ENCODE measurements at regions not wholly inside any gene's neighbourhood (a gene's known extent, or its start where the extent isn't known, plus 50 kb on each side); places are given as distances from the start of the nearest gene placed in this dataset.
"Not testable (repeated sequence)": the region's sequence is repeated elsewhere in the genome, so short reads cannot be mapped to it uniquely, and the experiment has no call there.

DNA sequence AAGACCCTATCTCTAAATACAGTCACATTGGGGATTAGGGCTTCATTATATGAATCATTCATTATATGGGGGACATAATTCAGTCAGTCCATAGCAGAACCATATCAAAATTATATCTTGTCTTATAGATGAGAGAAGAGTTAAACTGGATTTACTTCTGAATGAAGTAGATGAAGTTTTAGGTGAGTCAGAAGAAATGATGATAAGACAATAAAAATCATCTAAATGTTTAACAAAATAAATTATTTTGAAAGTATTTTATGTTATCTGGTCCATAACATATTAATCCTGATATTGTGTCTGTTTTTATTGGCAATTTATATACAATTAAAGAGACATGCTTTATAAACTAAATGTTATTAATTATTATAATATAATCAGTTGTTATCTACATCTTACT, 76.9 kb upstream of the EFCAB3 start:
- intact Hi-C loops (cut with DNase I), result no loop called here
- Histone ChIP-seq H3K27ac (no peak overlapping the region), H3K27me3 (ENCODE audit: insufficient read depth in 3 of 3, low read length in 2 of 3) (peaks cover 0 to 3% (median 0%) of the 10 kb centered on the region in 3 donors), H3K4me3 (no peak overlapping the region), H3K9me3 (no peaks in the 10 kb centered on the region), H3K36me3 (ENCODE audit: insufficient read depth in 1 of 2, low read depth in 1 of 2) (no peaks in the 10 kb centered on the region), H3K4me1 (no peaks in the 10 kb centered on the region)
- TF ChIP-seq, protein P1, sequence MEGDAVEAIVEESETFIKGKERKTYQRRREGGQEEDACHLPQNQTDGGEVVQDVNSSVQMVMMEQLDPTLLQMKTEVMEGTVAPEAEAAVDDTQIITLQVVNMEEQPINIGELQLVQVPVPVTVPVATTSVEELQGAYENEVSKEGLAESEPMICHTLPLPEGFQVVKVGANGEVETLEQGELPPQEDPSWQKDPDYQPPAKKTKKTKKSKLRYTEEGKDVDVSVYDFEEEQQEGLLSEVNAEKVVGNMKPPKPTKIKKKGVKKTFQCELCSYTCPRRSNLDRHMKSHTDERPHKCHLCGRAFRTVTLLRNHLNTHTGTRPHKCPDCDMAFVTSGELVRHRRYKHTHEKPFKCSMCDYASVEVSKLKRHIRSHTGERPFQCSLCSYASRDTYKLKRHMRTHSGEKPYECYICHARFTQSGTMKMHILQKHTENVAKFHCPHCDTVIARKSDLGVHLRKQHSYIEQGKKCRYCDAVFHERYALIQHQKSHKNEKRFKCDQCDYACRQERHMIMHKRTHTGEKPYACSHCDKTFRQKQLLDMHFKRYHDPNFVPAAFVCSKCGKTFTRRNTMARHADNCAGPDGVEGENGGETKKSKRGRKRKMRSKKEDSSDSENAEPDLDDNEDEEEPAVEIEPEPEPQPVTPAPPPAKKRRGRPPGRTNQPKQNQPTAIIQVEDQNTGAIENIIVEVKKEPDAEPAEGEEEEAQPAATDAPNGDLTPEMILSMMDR (IDR thresholded peaks at IDR 0.05), result no peak
- DNase-seq (no peak), ATAC-seq (no peak)

DNA sequence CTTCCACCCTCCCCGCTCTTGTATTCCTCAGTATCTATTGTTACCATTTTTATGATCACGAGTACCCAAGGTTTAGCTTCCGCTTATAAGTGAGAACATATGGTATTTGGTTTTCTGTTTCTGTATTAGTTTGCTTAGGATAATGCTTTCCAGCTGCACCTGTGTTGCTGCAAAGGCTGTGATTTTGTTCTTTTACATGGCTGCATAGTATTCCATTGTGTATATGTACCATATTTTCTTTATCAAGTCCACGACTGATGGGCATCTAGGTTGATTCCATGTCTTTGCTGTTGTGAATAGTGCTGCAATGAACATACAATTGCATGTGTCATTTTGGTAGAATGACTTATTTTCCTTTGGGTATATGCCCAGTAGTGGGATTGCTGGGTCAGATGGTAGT, 79.7 kb upstream of the EFCAB3 start:
- no peaks in the 10 kb centered on the region for H3K4me1 ChIP-seq
- intact Hi-C loops (cut with DNase I), result no loop called here
- no peaks in the 10 kb centered on the region for H3K36me3 ChIP-seq (ENCODE audit: insufficient read depth in 1 of 2, low read depth in 1 of 2)
- WGBS, 3 donors, result 83 to 85% (median 84%) methylated on average over 4 of the region's 4 CpGs
- H3K4me3 ChIP-seq, result no peak overlapping the region
- DNase-seq (no peak), ATAC-seq (no peak)
- H3K27ac ChIP-seq, result no peak overlapping the region
- H3K9me3 ChIP-seq, result no peaks in the 10 kb centered on the region
- TF ChIP-seq, protein P1 (IDR thresholded peaks at IDR 0.05), result no peak
- no peaks in the 10 kb centered on the region for H3K27me3 ChIP-seq (ENCODE audit: insufficient read depth in 3 of 3, low read length in 2 of 3)

DNA sequence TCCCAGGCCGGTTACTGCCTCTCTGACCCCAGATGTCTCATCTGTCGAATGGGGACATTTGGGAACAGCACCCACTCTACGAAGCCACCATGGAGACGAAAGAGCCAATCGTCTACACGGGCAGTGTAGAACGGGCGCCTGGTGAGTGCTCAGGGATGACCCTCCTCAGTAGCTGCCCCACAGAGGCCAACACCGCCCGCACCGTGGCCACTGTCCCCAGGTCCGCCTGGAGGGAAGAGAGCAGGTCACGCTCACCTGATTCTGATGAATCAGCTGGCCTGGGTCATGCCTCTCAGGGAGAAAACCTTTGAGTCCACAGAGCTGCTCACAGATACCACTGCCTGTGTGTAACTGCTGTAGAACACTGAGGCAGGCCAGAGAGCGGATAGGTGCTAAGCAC, 105.1 kb upstream of the EFCAB3 start:
- H3K4me3 ChIP-seq; H3K27me3 ChIP-seq (ENCODE audit: insufficient read depth in 3 of 3, low read length in 2 of 3); H3K4me1 ChIP-seq; ATAC-seq; H3K27ac ChIP-seq; H3K9me3 ChIP-seq; H3K36me3 ChIP-seq (ENCODE audit: insufficient read depth in 1 of 2, low read depth in 1 of 2); DNase-seq; intact Hi-C loops (cut with DNase I): not testable (repeated sequence)
- 92 to 96% (median 95%) methylated on average over 9 to 14 of the region's 14 CpGs for WGBS, 3 donors

DNA sequence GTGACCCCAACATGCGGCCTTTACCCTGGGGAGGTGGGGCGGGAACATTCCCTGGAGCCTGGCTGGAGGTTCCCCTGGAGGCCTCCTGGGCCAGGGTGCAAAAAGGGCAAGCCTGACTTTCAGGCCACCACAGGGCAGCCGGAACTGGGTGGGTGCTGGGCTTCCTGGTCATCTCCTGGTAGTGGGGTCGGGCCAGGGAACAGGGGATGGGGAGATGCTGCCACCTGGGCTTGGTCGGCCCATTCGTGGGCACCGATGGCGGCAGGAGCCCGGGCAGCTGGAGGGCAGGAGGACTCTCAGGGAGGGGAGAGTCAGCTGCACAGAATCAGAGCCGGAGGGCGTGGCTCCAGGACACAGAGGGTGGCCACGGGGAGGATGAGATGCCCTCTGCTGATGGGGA, 112.0 kb upstream of the EFCAB3 start:
- DNase-seq; H3K4me3 ChIP-seq; H3K36me3 ChIP-seq (ENCODE audit: insufficient read depth in 1 of 2, low read depth in 1 of 2); ATAC-seq; H3K27ac ChIP-seq; H3K9me3 ChIP-seq; H3K4me1 ChIP-seq; H3K27me3 ChIP-seq (ENCODE audit: insufficient read depth in 3 of 3, low read length in 2 of 3); intact Hi-C loops (cut with DNase I): not testable (repeated sequence)
- 80 to 87% (median 86%) methylated on average over 1 to 8 of the region's 12 CpGs for WGBS, 3 donors

DNA sequence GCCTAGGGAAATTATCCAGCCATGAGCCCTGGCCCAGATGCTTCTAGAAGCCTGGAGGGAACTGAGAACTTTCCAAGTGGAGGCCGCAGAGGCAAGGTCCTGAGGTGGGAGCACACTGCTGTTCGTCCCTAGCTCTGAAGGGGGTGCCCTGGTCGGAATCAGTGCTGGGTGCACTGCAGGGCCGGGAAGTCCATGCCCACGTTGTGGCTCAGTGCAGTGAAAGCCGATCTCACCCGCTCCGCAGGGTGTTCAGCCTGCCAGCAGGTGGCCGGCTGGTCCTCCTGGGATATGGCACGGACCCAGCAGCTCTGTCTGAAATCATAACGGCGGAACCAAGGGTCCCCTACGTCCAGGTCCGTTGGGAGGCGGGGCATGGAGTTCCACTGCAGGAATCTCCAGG, 115.4 kb upstream of the EFCAB3 start:
- DNase-seq; intact Hi-C loops (cut with DNase I): not testable (repeated sequence)
- WGBS, 3 donors, result 28 to 83% methylated on average over 2 to 3 of the region's 15 CpGs; no CpG with 5 or more reads in 1 of the 3 donors

DNA sequence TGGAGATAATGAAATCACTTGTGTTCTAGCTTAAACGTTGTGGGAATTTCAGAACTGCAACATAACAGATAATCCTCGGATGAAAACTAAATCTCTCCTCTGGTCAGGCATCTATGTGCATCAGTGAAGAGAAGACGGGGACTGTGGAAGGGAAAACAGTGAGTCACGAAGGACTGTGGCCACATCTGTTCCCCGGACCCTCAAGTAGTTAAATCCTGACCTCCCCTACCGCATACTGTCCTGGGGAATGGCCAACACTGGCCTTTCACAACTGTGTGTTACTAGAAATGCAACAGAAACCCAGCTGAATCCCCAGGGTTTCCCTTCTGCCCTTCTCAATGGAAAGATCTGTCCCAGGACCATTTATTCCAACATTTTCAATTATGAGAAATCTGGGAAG, 124.6 kb upstream of the EFCAB3 start:
- H3K27ac ChIP-seq; H3K9me3 ChIP-seq; intact Hi-C loops (cut with DNase I); DNase-seq; H3K27me3 ChIP-seq (ENCODE audit: insufficient read depth in 3 of 3, low read length in 2 of 3); H3K4me3 ChIP-seq; H3K36me3 ChIP-seq (ENCODE audit: insufficient read depth in 1 of 2, low read depth in 1 of 2); ATAC-seq; H3K4me1 ChIP-seq: not testable (repeated sequence)
- 29 to 33% (median 33%) methylated on average over 6 of the region's 6 CpGs for WGBS, 3 donors

More for the DNA sequence above, 115.4 kb upstream of the EFCAB3 start:
- not testable (repeated sequence) for H3K27me3 ChIP-seq (ENCODE audit: insufficient read depth in 3 of 3, low read length in 2 of 3); H3K27ac ChIP-seq; H3K4me3 ChIP-seq; ATAC-seq; H3K4me1 ChIP-seq; H3K9me3 ChIP-seq; H3K36me3 ChIP-seq (ENCODE audit: insufficient read depth in 1 of 2, low read depth in 1 of 2)

DNA sequence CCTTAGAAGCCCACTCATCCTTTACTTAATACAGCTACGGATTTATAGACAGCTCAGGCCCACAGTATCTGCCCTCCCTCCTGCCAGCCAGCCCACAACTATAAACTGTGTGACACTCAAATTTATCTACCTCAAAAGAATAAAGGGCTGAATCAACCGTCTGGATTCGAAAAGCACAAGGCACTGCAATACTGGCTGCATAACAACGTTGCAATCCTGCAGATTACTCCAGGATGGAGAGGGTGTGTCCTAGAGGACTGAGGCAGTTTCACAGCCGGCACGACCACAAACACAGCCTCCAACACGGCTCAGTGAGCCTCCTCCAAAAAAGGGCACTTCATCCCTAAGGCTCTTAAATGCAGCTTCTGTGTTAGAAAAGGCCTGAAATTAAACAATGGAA, 138.3 kb upstream of the EFCAB3 start:
- WGBS, 3 donors, result 17 to 19% (median 18%) methylated on average over 7 of the region's 7 CpGs
- ATAC-seq; H3K36me3 ChIP-seq (ENCODE audit: insufficient read depth in 1 of 2, low read depth in 1 of 2); intact Hi-C loops (cut with DNase I); H3K4me1 ChIP-seq; H3K4me3 ChIP-seq; H3K9me3 ChIP-seq; H3K27ac ChIP-seq; H3K27me3 ChIP-seq (ENCODE audit: insufficient read depth in 3 of 3, low read length in 2 of 3); DNase-seq: not testable (repeated sequence)

DNA sequence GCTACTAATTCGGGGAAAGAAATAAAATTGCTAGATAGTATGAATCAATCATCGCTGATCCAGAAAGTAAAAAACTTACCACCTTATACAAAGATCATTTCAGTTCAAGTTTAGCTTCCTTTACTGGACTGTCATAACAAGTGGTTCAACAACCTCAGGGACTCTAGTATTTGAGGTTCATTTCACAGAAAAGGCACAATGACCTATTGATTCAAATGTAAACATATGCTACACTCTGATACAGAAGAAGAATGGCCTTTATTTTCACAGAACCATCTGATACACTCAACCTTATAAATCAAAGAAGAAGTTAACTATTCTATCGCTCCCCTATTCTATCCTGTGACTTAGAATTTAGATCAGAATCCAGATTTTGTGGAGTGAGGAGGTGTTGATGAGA, 140.8 kb upstream of the EFCAB3 start:
- H3K27me3 ChIP-seq (ENCODE audit: insufficient read depth in 3 of 3, low read length in 2 of 3); ATAC-seq; H3K4me1 ChIP-seq; H3K9me3 ChIP-seq; intact Hi-C loops (cut with DNase I); DNase-seq; H3K27ac ChIP-seq; H3K36me3 ChIP-seq (ENCODE audit: insufficient read depth in 1 of 2, low read depth in 1 of 2); H3K4me3 ChIP-seq: not testable (repeated sequence)
- 84 to 88% (median 85%) methylated on average over 3 of the region's 3 CpGs for WGBS, 3 donors

DNA sequence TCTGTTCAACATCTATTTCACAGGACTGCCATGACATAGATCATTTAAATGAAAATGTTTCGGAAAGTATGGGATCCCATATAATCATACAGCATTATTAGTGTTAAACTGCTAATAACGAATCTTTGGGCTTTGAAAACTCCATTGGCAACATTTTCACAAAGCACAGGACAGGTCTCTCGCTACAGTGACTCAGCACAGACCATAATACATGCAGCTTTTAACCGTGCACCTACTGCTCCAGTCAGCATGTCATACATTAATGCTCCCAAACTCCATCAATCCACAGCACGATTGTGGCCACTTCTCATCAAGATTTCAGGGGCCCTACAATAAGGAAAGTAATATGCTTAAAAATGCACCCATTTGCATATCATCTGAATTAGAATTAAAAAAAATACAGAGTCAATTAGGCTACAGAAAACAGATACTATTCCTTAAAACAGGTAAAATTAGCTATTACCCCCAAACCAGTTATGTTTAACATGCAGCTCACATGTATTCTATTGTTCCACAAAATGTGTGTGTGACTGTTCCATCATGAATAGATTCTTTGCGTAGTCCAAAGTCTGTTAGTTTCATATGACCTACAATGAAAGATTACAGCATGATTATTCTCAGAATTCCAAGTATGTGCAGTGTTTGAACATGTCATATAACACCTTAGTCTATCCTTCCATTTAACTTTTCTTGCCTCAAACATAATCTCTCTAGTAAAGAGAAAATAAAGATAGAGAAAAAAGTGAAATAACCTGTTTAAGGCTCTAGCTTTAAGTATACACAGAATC, 141.6 kb upstream of the EFCAB3 start:
- H3K27me3 ChIP-seq (ENCODE audit: insufficient read depth in 3 of 3, low read length in 2 of 3); H3K36me3 ChIP-seq (ENCODE audit: insufficient read depth in 1 of 2, low read depth in 1 of 2); ATAC-seq; H3K4me3 ChIP-seq; H3K9me3 ChIP-seq; H3K4me1 ChIP-seq; H3K27ac ChIP-seq; DNase-seq; intact Hi-C loops (cut with DNase I): not testable (repeated sequence)
- WGBS, 3 donors, result 66 to 74% (median 71%) methylated on average over 6 of the region's 6 CpGs

All from psoas muscle (tissue), 7 donors.